Tibial artery (tissue), 4 donors: ENCODE measurements at regions not wholly inside any gene's neighbourhood (a gene's known extent, or its start where the extent isn't known, plus 50 kb on each side); places are given as distances from the start of the nearest gene placed in this dataset.
A peak's percentile ranks its signal among the peaks of the same experiment; 100 is the strongest.
"Not testable (repeated sequence)": the region's sequence is repeated elsewhere in the genome, so short reads cannot be mapped to it uniquely, and the experiment has no call there.

Experiments used
- DNase-seq, 2 donors: peaks; one replicate each; pipeline ENCODE4 v3.0.0-alpha.2; 2019
- H3K27ac ChIP-seq, 2 donors: fragments of 200-600 bp; sonication (generic) in 1 of 2; 1 replicate in 1 of 2; 2 replicates in 1 of 2; pipeline ENCODE4 v1.5.1; 2018 to 2019; ENCODE audit warnings: mild to moderate bottlenecking in 1 of 2
- H3K27me3 ChIP-seq, 2 donors: fragments of 200-600 bp; sonication (generic) in 1 of 2; one replicate each; pipeline versions ENCODE4 v1.5.1 to v1.6.0; 2016 to 2019
- H3K36me3 ChIP-seq, 3 donors: fragments of 200-600 bp; sonication (generic) in 2 of 3; one replicate each; pipeline ENCODE4 v1.5.1; 2016 to 2019; ENCODE audit warnings: mild to moderate bottlenecking in 2 of 3
- H3K4me1 ChIP-seq, 4 donors: fragments of 200-600 bp; sonication (generic) in 2 of 4; 1 replicate in 3 of 4; 2 replicates in 1 of 4; pipeline ENCODE4 v1.5.1; 2016 to 2019
- H3K4me3 ChIP-seq, 2 donors: fragments of 200-600 bp; sonication (generic) in 1 of 2; 1 replicate in 1 of 2; 2 replicates in 1 of 2; pipeline ENCODE4 v1.5.1; 2018 to 2019; ENCODE audit warnings: mild to moderate bottlenecking in 2 of 2
- H3K9me3 ChIP-seq, 3 donors: fragments of 200-600 bp; sonication (generic) in 1 of 3; one replicate each; pipeline ENCODE4 v1.5.1; 2016 to 2019
- CTCF ChIP-seq, 2 experiments: fragments of 200-600 bp in 1 of 2; fragments of 450-650 bp in 1 of 2; IDR thresholded peaks; one replicate each; pipeline ENCODE4 v1.5.1; 2017 to 2019; ENCODE audit warnings: antibody characterized with exemption in 2 of 2, mild to moderate bottlenecking in 1 of 2, moderate library complexity in 1 of 2
- intact Hi-C: fragments of 100-400 bp; cut with DNase I; formaldehyde crosslinking; loops from one replicate; pipeline ENCODE4 v1.15.0; 2023; ENCODE audit warnings: low total_unique reads

- H3K4me1 ChIP-seq, intact Hi-C loops, H3K27me3 ChIP-seq, H3K4me3 ChIP-seq, H3K9me3 ChIP-seq, H3K27ac ChIP-seq, DNase-seq, H3K36me3 ChIP-seq: not testable (repeated sequence)
These were observed 142.2 kb upstream of the ZNF722 start for GRCh38 chr7:63856466-63856865.

GRCh38 chr7:63867127-63867526 lies 131.5 kb upstream of the ZNF722 start:
- no peaks in the 10 kb centered on the region for H3K36me3 ChIP-seq
- no peak overlapping the region for H3K4me3 ChIP-seq
- H3K9me3 ChIP-seq, result peaks cover 0 to 18% (median 16%) of the 10 kb centered on the region in 3 donors
- DNase-seq, result no peak
- TF ChIP-seq CTCF (IDR thresholded peaks at IDR 0.05), result no peak
- H3K27ac ChIP-seq, result no peak overlapping the region
- H3K27me3 ChIP-seq, result no peaks in the 10 kb centered on the region
- intact Hi-C loops, result no loop called here
- no peaks in the 10 kb centered on the region for H3K4me1 ChIP-seq

GRCh38 chr7:63874242-63874641 lies 124.4 kb upstream of the ZNF722 start:
- H3K27me3 ChIP-seq, H3K4me3 ChIP-seq, intact Hi-C loops, DNase-seq, H3K4me1 ChIP-seq, H3K27ac ChIP-seq, H3K36me3 ChIP-seq: not testable (repeated sequence)
- H3K9me3 ChIP-seq, result peaks cover 3 to 74% (median 63%) of the 10 kb centered on the region in 3 donors

GRCh38 chr7:63876707-63877322 lies 121.8 kb upstream of the ZNF722 start:
- H3K27me3 ChIP-seq, result no peaks in the 10 kb centered on the region
- H3K4me3 ChIP-seq, result no peak overlapping the region
- no peak for DNase-seq
- intact Hi-C loops, result no loop called here
- no peak for TF ChIP-seq CTCF (IDR thresholded peaks at IDR 0.05)
- peaks cover 3 to 89% (median 73%) of the 10 kb centered on the region in 3 donors for H3K9me3 ChIP-seq
- no peaks in the 10 kb centered on the region for H3K4me1 ChIP-seq
- H3K27ac ChIP-seq, result no peak overlapping the region
- H3K36me3 ChIP-seq, result no peaks in the 10 kb centered on the region

GRCh38 chr7:63887031-63887430 lies 111.6 kb upstream of the ZNF722 start:
- no peak for TF ChIP-seq CTCF (IDR thresholded peaks at IDR 0.05)
- Histone ChIP-seq H3K4me1 (no peaks in the 10 kb centered on the region), H3K27me3 (peaks cover 0 to 5% of the 10 kb centered on the region in 2 donors), H3K4me3 (no peak overlapping the region), H3K27ac (no peak overlapping the region), H3K9me3 (peaks cover 0 to 59% (median 47%) of the 10 kb centered on the region in 3 donors), H3K36me3 (no peaks in the 10 kb centered on the region)
- intact Hi-C loops, result no loop called here
- no peak for DNase-seq

GRCh38 chr7:63899691-63900393 lies 98.8 kb upstream of the ZNF722 start:
- peaks cover 0 to 15% (median 5%) of the 10 kb centered on the region in 4 donors for H3K4me1 ChIP-seq
- peak; percentile 84 to 87 for DNase-seq
- intact Hi-C loops, result no loop called here
- no peaks in the 10 kb centered on the region for H3K36me3 ChIP-seq
- TF ChIP-seq CTCF (IDR thresholded peaks at IDR 0.05), result no peak
- H3K4me3 ChIP-seq, result peak overlapping the region; percentile 58 to 79
- peak overlapping the region; percentile 28 to 55 for H3K27ac ChIP-seq
- H3K27me3 ChIP-seq, result no peaks in the 10 kb centered on the region
- peaks cover 0 to 11% (median 0%) of the 10 kb centered on the region in 3 donors for H3K9me3 ChIP-seq
